WTC11 (cell line): ENCODE measurements at regions not wholly inside any gene's neighbourhood (a gene's known extent, or its start where the extent isn't known, plus 50 kb on each side); places are given as distances from the start of the nearest gene placed in this dataset.

Source experiments
- E2F4 ChIP-seq: sonication (generic); formaldehyde crosslinking; IDR thresholded peaks from 2 replicates; pipeline ENCODE4 v1.8.1; 2022; ENCODE audit warnings: low read depth, mild to moderate bottlenecking, moderate library complexity, missing genetic modification reagents, borderline replicate concordance
- E2F5 ChIP-seq: sonication (generic); formaldehyde crosslinking; IDR thresholded peaks from 2 replicates; pipeline ENCODE4 v1.8.1; 2022; ENCODE audit warnings: mild to moderate bottlenecking, moderate library complexity, missing genetic modification reagents
- ELF4 ChIP-seq: sonication (generic); formaldehyde crosslinking; IDR thresholded peaks from 2 replicates; pipeline ENCODE4 v1.8.1; 2022; ENCODE audit warnings: low read depth, mild to moderate bottlenecking, moderate library complexity, missing genetic modification reagents
- FOXP4 ChIP-seq: sonication (generic); formaldehyde crosslinking; IDR thresholded peaks from 2 replicates; pipeline ENCODE4 v1.8.0; 2022; ENCODE audit warnings: mild to moderate bottlenecking, missing genetic modification reagents
- GABPB1 ChIP-seq: sonication (generic); formaldehyde crosslinking; IDR thresholded peaks from 2 replicates; pipeline ENCODE4 v1.8.1; 2023; ENCODE audit warnings: mild to moderate bottlenecking, missing genetic modification reagents
- RELA ChIP-seq: sonication (generic); formaldehyde crosslinking; IDR thresholded peaks from 2 replicates; pipeline ENCODE4 v1.8.1; 2022; ENCODE audit warnings: missing genetic modification reagents, mild to moderate bottlenecking, borderline replicate concordance
- ZNF121 ChIP-seq: sonication (generic); formaldehyde crosslinking; IDR thresholded peaks from 2 replicates; pipeline ENCODE4 v1.8.0; 2023; ENCODE audit warnings: missing genetic modification reagents
- ZNF396 ChIP-seq: fragments of 250-450 bp; sonication (Bioruptor Pico); IDR thresholded peaks from 2 replicates; pipeline ENCODE4 v1.8.0; 2021; ENCODE audit warnings: mild to moderate bottlenecking, moderate library complexity, borderline replicate concordance
- TF ChIP-seq, protein P1 (sequence below): sonication (generic); formaldehyde crosslinking; IDR thresholded peaks from 2 replicates; pipeline ENCODE4 v1.8.1; 2023; ENCODE audit warnings: mild to moderate bottlenecking, missing genetic modification reagents
- TF ChIP-seq, protein P2 (sequence below): fragments of 200-600 bp; IDR thresholded peaks from 2 replicates; pipeline ENCODE4 v1.8.0; 2022; ENCODE audit warnings: antibody characterized with exemption

DNA sequence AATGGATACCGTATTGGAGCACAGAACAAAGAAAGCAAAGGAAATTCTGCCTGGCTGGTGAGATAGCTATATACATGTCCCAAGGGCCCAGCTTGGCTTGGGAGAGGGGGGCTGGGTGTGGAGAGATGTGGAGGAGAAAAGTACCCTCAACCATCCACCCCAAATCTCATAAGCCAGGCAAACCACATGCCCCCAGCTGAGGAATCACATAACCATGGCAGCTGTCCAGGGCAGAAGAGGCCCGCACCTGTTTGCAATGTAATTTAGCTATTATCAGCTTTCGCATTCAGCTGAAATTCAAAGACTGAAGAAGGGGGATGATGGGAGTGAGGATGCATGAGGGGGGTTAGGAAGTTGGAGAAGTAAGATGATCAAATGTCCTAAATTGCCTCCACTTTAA, 196.1 kb downstream of the TBX5 start:
- no peak for TF ChIP-seq E2F5 (CRISPR knock-in tag)
- TF ChIP-seq RELA, result no peak
- no peak for TF ChIP-seq ZNF396
- TF ChIP-seq, protein P1, sequence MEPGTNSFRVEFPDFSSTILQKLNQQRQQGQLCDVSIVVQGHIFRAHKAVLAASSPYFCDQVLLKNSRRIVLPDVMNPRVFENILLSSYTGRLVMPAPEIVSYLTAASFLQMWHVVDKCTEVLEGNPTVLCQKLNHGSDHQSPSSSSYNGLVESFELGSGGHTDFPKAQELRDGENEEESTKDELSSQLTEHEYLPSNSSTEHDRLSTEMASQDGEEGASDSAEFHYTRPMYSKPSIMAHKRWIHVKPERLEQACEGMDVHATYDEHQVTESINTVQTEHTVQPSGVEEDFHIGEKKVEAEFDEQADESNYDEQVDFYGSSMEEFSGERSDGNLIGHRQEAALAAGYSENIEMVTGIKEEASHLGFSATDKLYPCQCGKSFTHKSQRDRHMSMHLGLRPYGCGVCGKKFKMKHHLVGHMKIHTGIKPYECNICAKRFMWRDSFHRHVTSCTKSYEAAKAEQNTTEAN (CRISPR knock-in tag), result no peak
- no peak for TF ChIP-seq ELF4 (CRISPR knock-in tag)
- TF ChIP-seq, protein P2, sequence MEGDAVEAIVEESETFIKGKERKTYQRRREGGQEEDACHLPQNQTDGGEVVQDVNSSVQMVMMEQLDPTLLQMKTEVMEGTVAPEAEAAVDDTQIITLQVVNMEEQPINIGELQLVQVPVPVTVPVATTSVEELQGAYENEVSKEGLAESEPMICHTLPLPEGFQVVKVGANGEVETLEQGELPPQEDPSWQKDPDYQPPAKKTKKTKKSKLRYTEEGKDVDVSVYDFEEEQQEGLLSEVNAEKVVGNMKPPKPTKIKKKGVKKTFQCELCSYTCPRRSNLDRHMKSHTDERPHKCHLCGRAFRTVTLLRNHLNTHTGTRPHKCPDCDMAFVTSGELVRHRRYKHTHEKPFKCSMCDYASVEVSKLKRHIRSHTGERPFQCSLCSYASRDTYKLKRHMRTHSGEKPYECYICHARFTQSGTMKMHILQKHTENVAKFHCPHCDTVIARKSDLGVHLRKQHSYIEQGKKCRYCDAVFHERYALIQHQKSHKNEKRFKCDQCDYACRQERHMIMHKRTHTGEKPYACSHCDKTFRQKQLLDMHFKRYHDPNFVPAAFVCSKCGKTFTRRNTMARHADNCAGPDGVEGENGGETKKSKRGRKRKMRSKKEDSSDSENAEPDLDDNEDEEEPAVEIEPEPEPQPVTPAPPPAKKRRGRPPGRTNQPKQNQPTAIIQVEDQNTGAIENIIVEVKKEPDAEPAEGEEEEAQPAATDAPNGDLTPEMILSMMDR, result no peak
- no peak for TF ChIP-seq FOXP4 (CRISPR knock-in tag)
- no peak for TF ChIP-seq ZNF121 (CRISPR knock-in tag)
- TF ChIP-seq E2F4, result no peak
- no peak for TF ChIP-seq GABPB1 (CRISPR knock-in tag)
